T-helper 1 cell treated with Interleukin-12 subunit alpha and Interleukin-12 subunit beta and Interleukin-4 antibody, amounts not matched to agents 30 μg/mL and 1 μg/mL, for 36 hours (primary cell): ENCODE measurements at regions not wholly inside any gene's neighbourhood (a gene's known extent, or its start where the extent isn't known, plus 50 kb on each side); places are given as distances from the start of the nearest gene placed in this dataset.

ENCODE experiments used
- H3K27ac Mint-ChIP-seq: one replicate; pipeline ENCODE4 v1.8.0; 2021; ENCODE audit warnings: mild to moderate bottlenecking, mixed read lengths
- H3K27me3 Mint-ChIP-seq: one replicate; pipeline ENCODE4 v1.8.0; 2021; ENCODE audit warnings: low read depth, mixed read lengths
- H3K36me3 Mint-ChIP-seq: one replicate; pipeline ENCODE4 v1.8.0; 2021; ENCODE audit warnings: low read depth, mixed read lengths
- H3K4me1 Mint-ChIP-seq: one replicate; pipeline ENCODE4 v1.8.0; 2021; ENCODE audit warnings: low read depth, mixed read lengths
- H3K4me3 Mint-ChIP-seq: one replicate; pipeline ENCODE4 v1.8.0; 2021; ENCODE audit warnings: mild to moderate bottlenecking, moderate library complexity, mixed read lengths
- H3K9me3 Mint-ChIP-seq: one replicate; pipeline ENCODE4 v1.8.0; 2021; ENCODE audit warnings: mixed read lengths

DNA sequence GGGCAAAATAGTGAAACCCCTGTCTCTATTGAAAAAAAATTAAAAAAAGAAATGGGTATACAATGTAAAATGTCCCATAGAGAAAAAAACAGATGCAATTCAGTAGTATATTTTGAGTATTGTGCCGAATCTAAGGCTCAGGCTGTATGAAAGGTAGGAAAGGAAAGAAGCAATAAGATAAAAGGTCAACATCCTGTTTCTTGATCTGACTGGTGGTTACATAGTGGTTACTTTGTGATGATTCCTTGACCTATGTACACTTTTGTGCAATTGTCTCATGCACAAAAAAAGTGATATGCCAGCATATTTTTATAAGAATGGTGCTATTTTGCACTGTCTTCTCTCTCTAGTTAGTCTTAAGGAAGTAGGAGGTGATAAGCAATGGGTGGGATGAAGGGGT lies 1333.7 kb upstream of the TMEFF2 start:
- Mint-ChIP-seq H3K4me1 (no peaks in the 10 kb centered on the region), H3K27ac (no peak overlapping the region), H3K27me3 (no peaks in the 10 kb centered on the region), H3K36me3 (no peaks in the 10 kb centered on the region), H3K9me3 (no peaks in the 10 kb centered on the region), H3K4me3 (no peak overlapping the region)

GRCh38 chr2:193527146-193527545 lies 1332.4 kb upstream of the TMEFF2 start:
- Mint-ChIP-seq H3K27ac (no peak overlapping the region), H3K27me3 (no peaks in the 10 kb centered on the region), H3K4me3 (no peak overlapping the region), H3K9me3 (no peaks in the 10 kb centered on the region), H3K4me1 (no peaks in the 10 kb centered on the region), H3K36me3 (no peaks in the 10 kb centered on the region)

DNA sequence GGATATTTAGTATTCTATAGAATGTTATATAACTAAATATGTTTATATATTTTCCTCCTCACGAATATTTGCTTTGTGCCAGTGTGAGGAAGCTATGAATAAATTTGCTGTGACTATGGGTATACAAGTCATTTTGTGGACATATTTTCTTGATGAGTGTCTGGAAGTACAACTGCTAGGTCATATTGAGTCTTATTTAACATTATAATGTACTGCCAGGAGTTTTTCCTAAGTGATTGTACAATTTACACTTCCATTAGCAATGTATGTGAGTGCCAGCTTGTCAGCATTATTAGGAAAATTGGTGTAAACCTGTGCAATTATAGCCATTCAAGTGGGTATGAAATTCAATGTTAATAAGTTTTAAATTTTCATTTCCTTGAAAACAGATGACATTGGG lies 1328.9 kb upstream of the TMEFF2 start:
- H3K27me3 Mint-ChIP-seq, result no peaks in the 10 kb centered on the region
- no peaks in the 10 kb centered on the region for H3K9me3 Mint-ChIP-seq
- H3K4me3 Mint-ChIP-seq, result no peak overlapping the region
- H3K4me1 Mint-ChIP-seq, result no peaks in the 10 kb centered on the region
- no peak overlapping the region for H3K27ac Mint-ChIP-seq
- H3K36me3 Mint-ChIP-seq, result no peaks in the 10 kb centered on the region

- Mint-ChIP-seq H3K27ac (no peak overlapping the region), H3K4me1 (no peaks in the 10 kb centered on the region), H3K9me3 (no peaks in the 10 kb centered on the region), H3K4me3 (no peak overlapping the region), H3K27me3 (no peaks in the 10 kb centered on the region), H3K36me3 (no peaks in the 10 kb centered on the region)
Observed at GRCh38 chr2:193521523-193521922, 1326.8 kb upstream of the TMEFF2 start.

GRCh38 chr2:193520709-193521458 lies 1326.2 kb upstream of the TMEFF2 start:
- H3K9me3 Mint-ChIP-seq, result no peaks in the 10 kb centered on the region
- H3K36me3 Mint-ChIP-seq, result no peaks in the 10 kb centered on the region
- no peak overlapping the region for H3K4me3 Mint-ChIP-seq
- no peak overlapping the region for H3K27ac Mint-ChIP-seq
- no peaks in the 10 kb centered on the region for H3K27me3 Mint-ChIP-seq
- H3K4me1 Mint-ChIP-seq, result no peaks in the 10 kb centered on the region

- Mint-ChIP-seq H3K27ac (no peak overlapping the region), H3K27me3 (no peaks in the 10 kb centered on the region), H3K9me3 (no peaks in the 10 kb centered on the region), H3K4me3 (no peak overlapping the region), H3K36me3 (no peaks in the 10 kb centered on the region), H3K4me1 (no peaks in the 10 kb centered on the region)
Observed at GRCh38 chr2:193518041-193518817, 1323.5 kb upstream of the TMEFF2 start.

GRCh38 chr2:193517615-193518014 lies 1322.9 kb upstream of the TMEFF2 start:
- Mint-ChIP-seq H3K27ac (no peak overlapping the region), H3K4me1 (no peaks in the 10 kb centered on the region), H3K4me3 (no peak overlapping the region)

GRCh38 chr2:193506035-193506434 lies 1311.3 kb upstream of the TMEFF2 start:
- Mint-ChIP-seq H3K9me3 (no peaks in the 10 kb centered on the region), H3K27me3 (no peaks in the 10 kb centered on the region), H3K4me1 (no peaks in the 10 kb centered on the region), H3K36me3 (no peaks in the 10 kb centered on the region), H3K27ac (no peak overlapping the region), H3K4me3 (no peak overlapping the region)

More at GRCh38 chr2:193517615-193518014, 1322.9 kb upstream of the TMEFF2 start:
- Mint-ChIP-seq H3K27me3 (no peaks in the 10 kb centered on the region), H3K36me3 (no peaks in the 10 kb centered on the region), H3K9me3 (no peaks in the 10 kb centered on the region)

DNA sequence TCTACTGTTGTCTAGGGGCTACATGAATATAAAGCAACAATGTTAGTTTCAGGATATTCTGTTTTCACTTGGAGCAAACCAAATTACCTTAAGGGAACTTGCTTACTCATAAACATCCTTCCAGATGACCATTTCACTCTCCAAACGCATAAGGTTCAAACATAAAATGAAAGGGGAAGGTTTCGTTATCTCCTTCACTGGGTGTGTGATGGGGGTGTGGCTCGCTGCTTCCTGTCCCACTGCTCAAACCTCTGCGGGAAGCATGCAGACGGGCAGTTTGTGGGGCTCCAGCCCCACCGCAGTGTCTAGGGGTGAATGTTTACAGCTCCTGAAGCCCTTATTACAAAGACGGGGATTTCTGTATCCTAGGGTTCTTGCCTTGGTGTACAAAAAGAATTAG lies 1310.9 kb upstream of the TMEFF2 start:
- Mint-ChIP-seq H3K9me3 (no peaks in the 10 kb centered on the region), H3K27ac (no peak overlapping the region), H3K4me3 (no peak overlapping the region), H3K36me3 (no peaks in the 10 kb centered on the region), H3K4me1 (no peaks in the 10 kb centered on the region), H3K27me3 (no peaks in the 10 kb centered on the region)

GRCh38 chr2:193502363-193503035 lies 1307.8 kb upstream of the TMEFF2 start:
- H3K4me3 Mint-ChIP-seq, result no peak overlapping the region
- no peaks in the 10 kb centered on the region for H3K36me3 Mint-ChIP-seq
- H3K27me3 Mint-ChIP-seq, result no peaks in the 10 kb centered on the region
- H3K27ac Mint-ChIP-seq, result no peak overlapping the region
- no peaks in the 10 kb centered on the region for H3K4me1 Mint-ChIP-seq
- H3K9me3 Mint-ChIP-seq, result no peaks in the 10 kb centered on the region

- Mint-ChIP-seq H3K9me3 (no peaks in the 10 kb centered on the region), H3K4me1 (no peaks in the 10 kb centered on the region), H3K27ac (no peak overlapping the region), H3K36me3 (no peaks in the 10 kb centered on the region), H3K4me3 (no peak overlapping the region), H3K27me3 (no peaks in the 10 kb centered on the region)
Observed at GRCh38 chr2:193496786-193497185, 1302.1 kb upstream of the TMEFF2 start.

- Mint-ChIP-seq H3K27me3 (no peaks in the 10 kb centered on the region), H3K4me1 (no peaks in the 10 kb centered on the region), H3K4me3 (no peak overlapping the region), H3K9me3 (no peaks in the 10 kb centered on the region), H3K36me3 (no peaks in the 10 kb centered on the region), H3K27ac (no peak overlapping the region)
Observed at GRCh38 chr2:193482557-193482956, 1287.8 kb upstream of the TMEFF2 start.

- Mint-ChIP-seq H3K4me3 (no peak overlapping the region), H3K4me1 (no peaks in the 10 kb centered on the region), H3K27me3 (no peaks in the 10 kb centered on the region), H3K9me3 (no peaks in the 10 kb centered on the region), H3K27ac (no peak overlapping the region), H3K36me3 (no peaks in the 10 kb centered on the region)
Observed at GRCh38 chr2:193480187-193480586, 1285.5 kb upstream of the TMEFF2 start.

DNA sequence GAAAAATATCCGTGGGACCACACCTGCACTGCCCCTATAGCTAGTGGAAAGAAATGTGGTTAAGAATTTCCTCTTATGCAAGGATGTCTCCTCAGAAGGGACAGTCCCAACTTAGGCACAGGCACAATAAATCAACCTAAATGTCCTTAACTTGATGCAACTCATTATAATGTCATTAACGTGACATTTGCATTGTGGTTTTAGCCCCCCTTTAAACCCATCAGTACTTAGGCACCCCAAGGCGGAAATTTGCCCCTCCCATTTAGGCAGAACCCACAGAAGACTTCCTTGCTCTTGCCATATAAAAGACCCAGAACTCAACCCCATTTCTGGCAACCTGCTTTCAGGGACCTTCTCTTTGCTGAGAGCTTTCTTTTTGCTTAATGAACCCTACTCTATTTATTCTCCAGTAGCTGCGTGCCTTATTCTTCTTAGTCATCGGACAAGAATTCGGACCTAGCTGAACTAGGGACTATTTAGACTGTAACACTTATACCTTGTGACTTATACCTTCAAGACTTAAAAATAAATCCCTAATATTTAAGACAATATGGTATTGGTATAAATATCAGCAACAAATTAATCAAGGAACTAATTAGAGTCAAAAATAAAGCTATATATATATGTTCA lies 1281.6 kb upstream of the TMEFF2 start:
- Mint-ChIP-seq H3K36me3 (no peaks in the 10 kb centered on the region), H3K4me3 (no peak overlapping the region), H3K27me3 (no peaks in the 10 kb centered on the region), H3K4me1 (no peaks in the 10 kb centered on the region), H3K27ac (no peak overlapping the region), H3K9me3 (peaks cover 3% of the 10 kb centered on the region)
